A549 (cell line): ENCODE measurements at regions not wholly inside any gene's neighbourhood (a gene's known extent, or its start where the extent isn't known, plus 50 kb on each side); places are given as distances from the start of the nearest gene placed in this dataset.

Experiments used
- BHLHE40 ChIP-seq: IDR thresholded peaks from 2 replicates; pipeline ENCODE4 v1.6.1; 2012; ENCODE audit warnings: low read depth, low read length, inconsistent platforms
- CTCF ChIP-seq: fragments of >200 bp; sonication (Bioruptor Twin); formaldehyde crosslinking; IDR thresholded peaks from 3 replicates; pipeline ENCODE4 v1.5.1; 2016
- EP300 ChIP-seq, 2 experiments: fragments of >200 bp; sonication (Bioruptor Twin); formaldehyde crosslinking; IDR thresholded peaks; 2 replicates in 1 of 2; 3 replicates in 1 of 2; pipeline ENCODE4 v1.6.1; 2016 to 2017
- POLR2A ChIP-seq: IDR thresholded peaks from 2 replicates; pipeline ENCODE4 v1.6.1; 2012; ENCODE audit warnings: mild to moderate bottlenecking, low read length
- SMC3 ChIP-seq: fragments of >200 bp; sonication (Bioruptor Twin); formaldehyde crosslinking; IDR thresholded peaks from 3 replicates; pipeline ENCODE4 v1.6.1; 2018; ENCODE audit warnings: inconsistent platforms

- TF ChIP-seq EP300 (IDR thresholded peaks at IDR 0.05) = no peak
- TF ChIP-seq POLR2A = no peak
- TF ChIP-seq SMC3 = no peak
- TF ChIP-seq BHLHE40 = no peak
- TF ChIP-seq CTCF = no peak
These were observed 164.2 kb downstream of the CENPF start for GRCh38 chr1:214767221-214767620.
